Adrenal gland (tissue), 5 donors: ENCODE measurements at regions not wholly inside any gene's neighbourhood (a gene's known extent, or its start where the extent isn't known, plus 50 kb on each side); places are given as distances from the start of the nearest gene placed in this dataset.

Source experiments
- CTCF ChIP-seq, 6 experiments: fragments of 450-650 bp in 4 of 6; fragments of 200-600 bp in 2 of 6; sonication (generic) in 1 of 6; IDR thresholded peaks; 1 replicate in 5 of 6; 2 replicates in 1 of 6; pipeline versions ENCODE4 v1.5.1 to v1.8.0; 2016 to 2021; ENCODE audit warnings: antibody characterized with exemption in 6 of 6, mild to moderate bottlenecking in 2 of 6, moderate library complexity in 1 of 6
- POLR2A ChIP-seq, 2 donors: fragments of 450-650 bp; IDR thresholded peaks; one replicate each; pipeline ENCODE4 v1.6.1; 2017; ENCODE audit warnings: antibody characterized with exemption in 2 of 2, mild to moderate bottlenecking in 2 of 2, moderate library complexity in 1 of 2
- donor health status: DM: no; HTN: no; CAD: no.

GRCh38 chr2:129070663-129071062 lies 752.0 kb upstream of the HS6ST1 start:
- TF ChIP-seq CTCF (IDR thresholded peaks at IDR 0.05) (no peak), POLR2A (IDR thresholded peaks at IDR 0.05) (no peak)
